Panc1 (cell line): ENCODE measurements at regions not wholly inside any gene's neighbourhood (a gene's known extent, or its start where the extent isn't known, plus 50 kb on each side); places are given as distances from the start of the nearest gene placed in this dataset.

Experiments
- ATAC-seq: fragments of 200-7000 bp; cut with Tn5 transposase; 2 replicates; pipeline ENCODE4 v1.9.1; 2020; ENCODE audit warnings: mild to moderate bottlenecking, moderate library complexity
- BruUV-seq: library from RNA; stranded (reverse); fragments of 400-500 nt; replicated peaks from 2 replicates; lab custom pipeline; 2021; lab: Mats Ljungman, UMichigan
- CTCF ChIA-PET: fragments of 300-600 bp; sonication (Branson Sonifier 250); formaldehyde crosslinking; loops from one replicate; lab custom pipeline; 2022; ENCODE audit warnings: antibody characterized with exemption; lab: Charles Lee
- POLR2A ChIA-PET: fragments of 300-600 bp; sonication (Branson Sonifier 250); formaldehyde crosslinking; loops from one replicate; lab custom pipeline; 2022; ENCODE audit warnings: antibody characterized with exemption; lab: Charles Lee
- DNase-seq: peaks from one replicate; pipeline ENCODE4 v3.0.0-alpha.2; 2010; ENCODE audit warnings: low read depth, low spot score
- H3K27ac ChIP-seq: 2 replicates; pipeline ENCODE4 v1.5.1; 2011; ENCODE audit warnings: mild to moderate bottlenecking, low read length, inconsistent platforms
- H3K27me3 ChIP-seq: fragments of 200-500 bp; sonication (Bioruptor generic); 2 replicates; pipeline ENCODE4 v1.6.0; 2014; ENCODE audit warnings: low read length, inconsistent platforms; ENCODE audit not compliant: control insufficient read depth, insufficient read depth
- H3K36me3 ChIP-seq: fragments of 200-500 bp; sonication (Bioruptor generic); 2 replicates; pipeline ENCODE4 v1.5.1; 2014; ENCODE audit warnings: inconsistent platforms, mild to moderate bottlenecking, low read length, moderate library complexity; ENCODE audit not compliant: control insufficient read depth, insufficient read depth
- H3K4me1 ChIP-seq: 2 replicates; pipeline ENCODE4 v1.5.1; 2011; ENCODE audit warnings: inconsistent platforms, mild to moderate bottlenecking, low read length, moderate library complexity; ENCODE audit not compliant: control insufficient read depth, insufficient read depth
- H3K4me3 ChIP-seq, 2 experiments: 2 replicates each; pipeline ENCODE4 v1.5.1; 2011 to 2012; ENCODE audit warnings: low read depth in 2 of 2, low read length in 2 of 2, mild to moderate bottlenecking in 2 of 2, inconsistent platforms in 1 of 2, moderate library complexity in 1 of 2
- H3K9me3 ChIP-seq: fragments of 200-500 bp; sonication (Bioruptor generic); 2 replicates; pipeline ENCODE4 v1.5.1; 2014; ENCODE audit warnings: low read depth, mild to moderate bottlenecking, inconsistent platforms, low read length, moderate library complexity; ENCODE audit not compliant: control insufficient read depth, insufficient read depth
- CTCF ChIP-seq: fragments of 450-650 bp; IDR thresholded peaks from 2 replicates; pipeline ENCODE4 v1.5.1; 2017; ENCODE audit warnings: mild to moderate bottlenecking
- POLR2AphosphoS5 ChIP-seq: IDR thresholded peaks from 2 replicates; pipeline ENCODE4 v1.6.1; 2012; ENCODE audit warnings: mild to moderate bottlenecking, low read depth, low read length, moderate library complexity
- REST ChIP-seq, 2 experiments: IDR thresholded peaks; 2 replicates each; pipeline ENCODE4 v1.6.1; 2011 to 2012; ENCODE audit warnings: low read depth in 2 of 2, control low read depth in 1 of 2, low read length in 1 of 2, mild to moderate bottlenecking in 1 of 2, moderate library complexity in 1 of 2; ENCODE audit not compliant: insufficient read depth in 1 of 2
- SIN3A ChIP-seq: IDR thresholded peaks from 2 replicates; pipeline ENCODE4 v1.6.1; 2012; ENCODE audit warnings: low read depth, mild to moderate bottlenecking, low read length, moderate library complexity, borderline replicate concordance; ENCODE audit not compliant: insufficient read depth
- TCF7L2 ChIP-seq: IDR thresholded peaks from 2 replicates; pipeline ENCODE4 v1.6.1; 2011; ENCODE audit warnings: mild to moderate bottlenecking, low read depth, low read length, inconsistent platforms
- in situ Hi-C: cut with HindIII; loops from 2 replicates; pipeline ENCODE4 v1.10.0; 2016; ENCODE audit warnings: low sequenced_read_pairs, low pct_unique_long_range_greater_than_20kb
- intact Hi-C: fragments of 100-400 bp; cut with micrococcal nuclease; formaldehyde crosslinking; loops from one replicate; pipeline ENCODE4 v1.10.0; 2022; ENCODE audit not compliant: unreplicated experiment

- ChIA-PET CTCF (interaction anchor here (0.7 kb wide), 1 partner anchor 1108 kb away, joined by 3 read pairs; no protein-coding TSS in a partner anchor), POLR2A (no interaction called here)
- ATAC-seq (no peak), DNase-seq (no peak)
- intact Hi-C loops (no loop called here), in situ Hi-C loops (no loop called here)
- no peaks in the 10 kb centered on the region for H3K36me3 ChIP-seq
- BruUV-seq: no TSS peak
- H3K27ac ChIP-seq: no peak overlapping the region
- H3K27me3 ChIP-seq: no peaks in the 10 kb centered on the region
- H3K4me3 ChIP-seq: no peak overlapping the region
- TF ChIP-seq CTCF: no peak
- TF ChIP-seq POLR2AphosphoS5: no peak
- TF ChIP-seq TCF7L2: no peak
- no peak for TF ChIP-seq SIN3A
- no peak for TF ChIP-seq REST (IDR thresholded peaks at IDR 0.05; ENCODE audit: insufficient read depth in 1 of 2, low read depth in 2 of 2, low read length in 1 of 2)
- no peaks in the 10 kb centered on the region for H3K4me1 ChIP-seq
- H3K9me3 ChIP-seq: no peaks in the 10 kb centered on the region
Observed at GRCh38 chr10:60644436-60645130, 133.7 kb upstream of the CDK1 start.

- intact Hi-C loops (no loop called here), in situ Hi-C loops (no loop called here)
- Histone ChIP-seq H3K9me3 (no peaks in the 10 kb centered on the region), H3K36me3 (no peaks in the 10 kb centered on the region), H3K4me3 (no peak overlapping the region), H3K27me3 (no peaks in the 10 kb centered on the region), H3K27ac (no peak overlapping the region), H3K4me1 (no peaks in the 10 kb centered on the region)
- POLR2A ChIA-PET: no interaction called here
- CTCF ChIA-PET: no interaction called here
- no TSS peak for BruUV-seq
- DNase-seq (no peak), ATAC-seq (no peak)
- TF ChIP-seq SIN3A (no peak), TCF7L2 (no peak), REST (IDR thresholded peaks at IDR 0.05; ENCODE audit: insufficient read depth in 1 of 2, low read depth in 2 of 2, low read length in 1 of 2) (no peak), CTCF (no peak), POLR2AphosphoS5 (no peak)
Observed at GRCh38 chr10:60643874-60644273, 134.4 kb upstream of the CDK1 start.
